ENCODE measurements at regions not wholly inside any gene's neighbourhood (a gene's known extent, or its start where the extent isn't known, plus 50 kb on each side); places are given as distances from the start of the nearest gene placed in this dataset.
"Not testable (repeated sequence)": the region's sequence is repeated elsewhere in the genome, so short reads cannot be mapped to it uniquely, and the experiment has no call there.

- no peaks in the 10 kb centered on the region for H3K4me1 ChIP-seq (ENCODE audit: control insufficient read depth in 1 of 2, insufficient read depth in 1 of 2, low read depth in 1 of 2, low read length in 1 of 2)
- H3K27me3 ChIP-seq: no peaks in the 10 kb centered on the region
- TF ChIP-seq, protein P1, sequence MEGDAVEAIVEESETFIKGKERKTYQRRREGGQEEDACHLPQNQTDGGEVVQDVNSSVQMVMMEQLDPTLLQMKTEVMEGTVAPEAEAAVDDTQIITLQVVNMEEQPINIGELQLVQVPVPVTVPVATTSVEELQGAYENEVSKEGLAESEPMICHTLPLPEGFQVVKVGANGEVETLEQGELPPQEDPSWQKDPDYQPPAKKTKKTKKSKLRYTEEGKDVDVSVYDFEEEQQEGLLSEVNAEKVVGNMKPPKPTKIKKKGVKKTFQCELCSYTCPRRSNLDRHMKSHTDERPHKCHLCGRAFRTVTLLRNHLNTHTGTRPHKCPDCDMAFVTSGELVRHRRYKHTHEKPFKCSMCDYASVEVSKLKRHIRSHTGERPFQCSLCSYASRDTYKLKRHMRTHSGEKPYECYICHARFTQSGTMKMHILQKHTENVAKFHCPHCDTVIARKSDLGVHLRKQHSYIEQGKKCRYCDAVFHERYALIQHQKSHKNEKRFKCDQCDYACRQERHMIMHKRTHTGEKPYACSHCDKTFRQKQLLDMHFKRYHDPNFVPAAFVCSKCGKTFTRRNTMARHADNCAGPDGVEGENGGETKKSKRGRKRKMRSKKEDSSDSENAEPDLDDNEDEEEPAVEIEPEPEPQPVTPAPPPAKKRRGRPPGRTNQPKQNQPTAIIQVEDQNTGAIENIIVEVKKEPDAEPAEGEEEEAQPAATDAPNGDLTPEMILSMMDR (IDR thresholded peaks at IDR 0.05): no peak
- no peak overlapping the region for H3K27ac ChIP-seq
- no peaks in the 10 kb centered on the region for H3K36me3 ChIP-seq
- H3K4me3 ChIP-seq (ENCODE audit: low read depth in 1 of 2, low read length in 1 of 2): no peak overlapping the region
- H3K9me3 ChIP-seq: no peaks in the 10 kb centered on the region
Measured at GRCh38 chr9:33695856-33696255, 99.5 kb upstream of the PRSS3 start.

DNA sequence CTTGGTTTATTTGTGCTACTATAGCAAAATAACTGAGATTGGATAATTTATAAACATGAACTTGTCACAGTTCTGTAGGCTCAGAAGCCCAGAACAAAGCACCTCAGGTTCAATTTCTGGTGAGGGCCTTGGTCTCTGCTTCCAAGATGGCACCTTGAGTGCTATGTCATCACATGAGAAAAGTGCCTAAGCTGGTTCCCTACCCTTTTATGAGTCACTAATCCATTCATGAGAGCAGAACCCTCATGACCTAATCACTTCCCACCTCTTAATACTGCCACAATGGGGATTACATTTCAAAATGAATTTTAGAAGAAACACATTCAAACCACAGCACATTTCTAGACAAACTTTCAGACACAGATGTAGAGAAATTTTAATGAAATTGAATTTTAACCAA, 98.2 kb upstream of the PRSS3 start:
- H3K27ac ChIP-seq: no peak overlapping the region
- H3K27me3 ChIP-seq: no peaks in the 10 kb centered on the region
- TF ChIP-seq, protein P1 (IDR thresholded peaks at IDR 0.05): no peak
- no peaks in the 10 kb centered on the region for H3K4me1 ChIP-seq (ENCODE audit: control insufficient read depth in 1 of 2, insufficient read depth in 1 of 2, low read depth in 1 of 2, low read length in 1 of 2)
- H3K9me3 ChIP-seq: no peaks in the 10 kb centered on the region
- no peaks in the 10 kb centered on the region for H3K36me3 ChIP-seq
- H3K4me3 ChIP-seq (ENCODE audit: low read depth in 1 of 2, low read length in 1 of 2): no peak overlapping the region

DNA sequence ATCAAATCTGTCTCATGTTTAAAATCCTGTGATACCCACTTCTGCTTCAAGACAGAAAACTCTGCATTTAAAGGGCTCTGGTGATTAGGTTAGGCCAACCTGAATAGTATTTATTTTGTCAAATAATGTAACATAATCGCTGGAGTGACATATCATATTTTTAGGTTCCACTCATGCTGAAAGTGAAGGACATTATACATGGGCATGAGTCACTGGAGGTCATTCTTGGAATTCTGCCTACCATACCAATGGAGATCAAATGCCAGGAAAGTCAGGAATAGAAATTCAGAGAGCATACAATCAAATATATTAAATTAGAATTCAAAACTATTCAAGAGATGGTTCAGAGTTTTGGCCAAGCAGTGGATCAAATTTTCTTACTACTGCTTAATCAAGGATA, 97.1 kb upstream of the PRSS3 start:
- H3K9me3 ChIP-seq: no peaks in the 10 kb centered on the region
- no peak overlapping the region for H3K27ac ChIP-seq
- TF ChIP-seq, protein P1 (IDR thresholded peaks at IDR 0.05): no peak
- no peaks in the 10 kb centered on the region for H3K27me3 ChIP-seq
- H3K36me3 ChIP-seq: no peaks in the 10 kb centered on the region
- H3K4me3 ChIP-seq (ENCODE audit: low read depth in 1 of 2, low read length in 1 of 2): no peak overlapping the region
- no peaks in the 10 kb centered on the region for H3K4me1 ChIP-seq (ENCODE audit: control insufficient read depth in 1 of 2, insufficient read depth in 1 of 2, low read depth in 1 of 2, low read length in 1 of 2)

GRCh38 chr9:33700940-33701339, 94.4 kb upstream of the PRSS3 start:
- H3K4me3 ChIP-seq (ENCODE audit: low read depth in 1 of 2, low read length in 1 of 2); H3K27ac ChIP-seq; H3K27me3 ChIP-seq; H3K4me1 ChIP-seq (ENCODE audit: control insufficient read depth in 1 of 2, insufficient read depth in 1 of 2, low read depth in 1 of 2, low read length in 1 of 2); H3K36me3 ChIP-seq; H3K9me3 ChIP-seq: not testable (repeated sequence)

DNA sequence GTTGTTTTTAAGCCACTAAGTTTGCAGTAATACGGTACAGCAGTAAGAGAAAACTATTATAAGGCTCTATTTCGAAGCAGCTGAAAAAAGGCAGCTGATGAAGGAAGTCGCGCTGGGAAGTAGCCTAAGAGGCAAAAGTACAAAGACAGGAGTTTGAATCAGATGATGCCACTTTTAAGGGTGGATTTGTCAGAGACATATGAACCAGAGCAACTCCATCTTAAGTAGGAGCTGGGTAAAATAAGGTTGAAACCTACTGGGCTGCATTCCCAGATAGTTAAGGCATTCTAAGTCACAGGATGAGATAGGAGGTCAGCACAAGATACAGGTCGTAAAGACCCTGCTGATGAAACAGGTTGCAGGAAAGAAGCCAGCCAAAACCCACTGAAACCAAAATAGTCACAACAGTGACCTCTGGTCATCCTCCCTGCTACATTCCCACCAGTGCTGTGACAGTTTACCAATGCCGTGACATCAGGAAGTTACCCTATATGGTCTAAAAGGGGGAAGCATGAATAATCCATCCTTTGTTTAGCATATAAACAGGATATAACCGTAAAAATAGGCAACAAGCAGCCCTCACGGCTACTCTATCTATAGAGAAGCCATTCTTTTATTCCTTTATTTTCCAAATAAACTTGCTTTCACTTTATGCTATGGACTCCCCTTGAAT, 91.8 kb upstream of the PRSS3 start:
- Histone ChIP-seq H3K9me3 (no peaks in the 10 kb centered on the region), H3K27me3 (no peaks in the 10 kb centered on the region), H3K27ac (no peak overlapping the region), H3K36me3 (no peaks in the 10 kb centered on the region), H3K4me3 (ENCODE audit: low read depth in 1 of 2, low read length in 1 of 2) (no peak overlapping the region), H3K4me1 (ENCODE audit: control insufficient read depth in 1 of 2, insufficient read depth in 1 of 2, low read depth in 1 of 2, low read length in 1 of 2) (no peaks in the 10 kb centered on the region)
- TF ChIP-seq, protein P1 (IDR thresholded peaks at IDR 0.05): no peak

- not testable (repeated sequence) for H3K27me3 ChIP-seq; H3K9me3 ChIP-seq; H3K4me1 ChIP-seq (ENCODE audit: control insufficient read depth in 1 of 2, insufficient read depth in 1 of 2, low read depth in 1 of 2, low read length in 1 of 2); H3K36me3 ChIP-seq; H3K27ac ChIP-seq; H3K4me3 ChIP-seq (ENCODE audit: low read depth in 1 of 2, low read length in 1 of 2)
Measured at GRCh38 chr9:33705440-33705839, 89.9 kb upstream of the PRSS3 start.

- Histone ChIP-seq H3K27ac (no peak overlapping the region), H3K4me1 (ENCODE audit: control insufficient read depth in 1 of 2, insufficient read depth in 1 of 2, low read depth in 1 of 2, low read length in 1 of 2) (no peaks in the 10 kb centered on the region), H3K27me3 (no peaks in the 10 kb centered on the region), H3K36me3 (no peaks in the 10 kb centered on the region), H3K9me3 (no peaks in the 10 kb centered on the region), H3K4me3 (ENCODE audit: low read depth in 1 of 2, low read length in 1 of 2) (no peak overlapping the region)
- TF ChIP-seq, protein P1 (IDR thresholded peaks at IDR 0.05): no peak
Measured at GRCh38 chr9:33708441-33708840, 86.9 kb upstream of the PRSS3 start.

Measured in neutrophil (primary cell).